Ishikawa (cell line): ENCODE measurements at regions not wholly inside any gene's neighbourhood (a gene's known extent, or its start where the extent isn't known, plus 50 kb on each side); places are given as distances from the start of the nearest gene placed in this dataset.

ENCODE experiments used
- CREB1 ChIP-seq: IDR thresholded peaks from 2 replicates; pipeline ENCODE4 v1.6.1; 2012; ENCODE audit warnings: low read depth
- EGR1 ChIP-seq: IDR thresholded peaks from 2 replicates; pipeline ENCODE4 v1.6.1; 2012
- EP300 ChIP-seq: IDR thresholded peaks from 2 replicates; pipeline ENCODE4 v1.6.1; 2012; ENCODE audit warnings: borderline replicate concordance
- FOXM1 ChIP-seq: IDR thresholded peaks from 2 replicates; pipeline ENCODE4 v1.6.1; 2012; ENCODE audit warnings: low read depth, borderline replicate concordance
- MAX ChIP-seq: IDR thresholded peaks from 2 replicates; pipeline ENCODE4 v1.6.1; 2012
- NFIC ChIP-seq: IDR thresholded peaks from 2 replicates; pipeline ENCODE4 v1.6.1; 2012
- RAD21 ChIP-seq: IDR thresholded peaks from 2 replicates; pipeline ENCODE4 v1.6.1; 2012; ENCODE audit warnings: low read depth
- TAF1 ChIP-seq: IDR thresholded peaks from 2 replicates; pipeline ENCODE4 v1.6.1; 2012; ENCODE audit warnings: low read depth, mild to moderate bottlenecking
- TCF12 ChIP-seq: IDR thresholded peaks from 2 replicates; pipeline ENCODE4 v1.6.1; 2012; ENCODE audit warnings: low read depth
- YY1 ChIP-seq: IDR thresholded peaks from 2 replicates; pipeline ENCODE4 v1.6.1; 2012; ENCODE audit warnings: low read depth
- TF ChIP-seq, protein P1 (sequence below): IDR thresholded peaks from 2 replicates; pipeline ENCODE4 v1.6.1; 2012; ENCODE audit warnings: low read depth, mild to moderate bottlenecking
- TF ChIP-seq, protein P2 (sequence below): IDR thresholded peaks from 2 replicates; pipeline ENCODE4 v1.6.1; 2012

DNA sequence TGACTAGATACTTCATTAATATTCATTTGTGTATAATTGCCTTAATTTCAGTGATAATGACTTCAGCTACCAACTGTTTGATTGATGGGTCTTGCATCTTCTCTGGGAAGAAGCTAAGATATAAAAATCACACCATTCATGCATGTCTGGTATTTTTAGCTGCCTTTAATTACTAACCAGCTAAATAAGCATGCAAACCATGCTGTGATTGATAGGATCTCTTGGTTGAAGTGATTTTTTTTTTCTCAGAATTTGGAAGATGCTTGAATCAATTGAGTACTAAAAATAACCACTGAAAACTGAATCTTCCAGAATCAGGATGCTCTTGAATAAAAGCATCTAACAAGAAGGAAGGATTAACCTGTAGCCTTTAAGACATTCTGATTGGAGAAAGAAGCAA, 668.8 kb downstream of the TDRD15 start:
- TF ChIP-seq FOXM1 (no peak), NFIC (no peak), TAF1 (no peak), RAD21 (no peak), MAX (no peak), YY1 (no peak), CREB1 (no peak), EGR1 (no peak), TCF12 (no peak), EP300 (no peak)
- TF ChIP-seq, protein P1, sequence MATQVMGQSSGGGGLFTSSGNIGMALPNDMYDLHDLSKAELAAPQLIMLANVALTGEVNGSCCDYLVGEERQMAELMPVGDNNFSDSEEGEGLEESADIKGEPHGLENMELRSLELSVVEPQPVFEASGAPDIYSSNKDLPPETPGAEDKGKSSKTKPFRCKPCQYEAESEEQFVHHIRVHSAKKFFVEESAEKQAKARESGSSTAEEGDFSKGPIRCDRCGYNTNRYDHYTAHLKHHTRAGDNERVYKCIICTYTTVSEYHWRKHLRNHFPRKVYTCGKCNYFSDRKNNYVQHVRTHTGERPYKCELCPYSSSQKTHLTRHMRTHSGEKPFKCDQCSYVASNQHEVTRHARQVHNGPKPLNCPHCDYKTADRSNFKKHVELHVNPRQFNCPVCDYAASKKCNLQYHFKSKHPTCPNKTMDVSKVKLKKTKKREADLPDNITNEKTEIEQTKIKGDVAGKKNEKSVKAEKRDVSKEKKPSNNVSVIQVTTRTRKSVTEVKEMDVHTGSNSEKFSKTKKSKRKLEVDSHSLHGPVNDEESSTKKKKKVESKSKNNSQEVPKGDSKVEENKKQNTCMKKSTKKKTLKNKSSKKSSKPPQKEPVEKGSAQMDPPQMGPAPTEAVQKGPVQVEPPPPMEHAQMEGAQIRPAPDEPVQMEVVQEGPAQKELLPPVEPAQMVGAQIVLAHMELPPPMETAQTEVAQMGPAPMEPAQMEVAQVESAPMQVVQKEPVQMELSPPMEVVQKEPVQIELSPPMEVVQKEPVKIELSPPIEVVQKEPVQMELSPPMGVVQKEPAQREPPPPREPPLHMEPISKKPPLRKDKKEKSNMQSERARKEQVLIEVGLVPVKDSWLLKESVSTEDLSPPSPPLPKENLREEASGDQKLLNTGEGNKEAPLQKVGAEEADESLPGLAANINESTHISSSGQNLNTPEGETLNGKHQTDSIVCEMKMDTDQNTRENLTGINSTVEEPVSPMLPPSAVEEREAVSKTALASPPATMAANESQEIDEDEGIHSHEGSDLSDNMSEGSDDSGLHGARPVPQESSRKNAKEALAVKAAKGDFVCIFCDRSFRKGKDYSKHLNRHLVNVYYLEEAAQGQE = no peak
- TF ChIP-seq, protein P2, sequence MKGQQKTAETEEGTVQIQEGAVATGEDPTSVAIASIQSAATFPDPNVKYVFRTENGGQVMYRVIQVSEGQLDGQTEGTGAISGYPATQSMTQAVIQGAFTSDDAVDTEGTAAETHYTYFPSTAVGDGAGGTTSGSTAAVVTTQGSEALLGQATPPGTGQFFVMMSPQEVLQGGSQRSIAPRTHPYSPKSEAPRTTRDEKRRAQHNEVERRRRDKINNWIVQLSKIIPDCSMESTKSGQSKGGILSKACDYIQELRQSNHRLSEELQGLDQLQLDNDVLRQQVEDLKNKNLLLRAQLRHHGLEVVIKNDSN = no peak
